H9 (cell line): ENCODE measurements at regions not wholly inside any gene's neighbourhood (a gene's known extent, or its start where the extent isn't known, plus 50 kb on each side); places are given as distances from the start of the nearest gene placed in this dataset.

ENCODE experiments used
- DNase-seq: peaks from one replicate; pipeline ENCODE4 v3.0.0-alpha.2; 2017
- H2AFZ ChIP-seq: one replicate; pipeline ENCODE4 v1.6.1; 2013; ENCODE audit warnings: mild to moderate bottlenecking, low read length, control low read depth, moderate library complexity
- H2AK5ac ChIP-seq: 2 replicates; pipeline ENCODE4 v1.6.1; 2013; ENCODE audit warnings: low read length, control low read depth, mixed read lengths; ENCODE audit not compliant: insufficient read length
- H2BK120ac ChIP-seq: one replicate; pipeline ENCODE4 v1.6.1; 2013; ENCODE audit warnings: low read depth, mild to moderate bottlenecking, low read length, control low read depth, inconsistent platforms; ENCODE audit not compliant: poor library complexity, severe bottlenecking
- H2BK12ac ChIP-seq: 2 replicates; pipeline ENCODE4 v1.6.1; 2013; ENCODE audit warnings: low read length, control low read depth, mixed read lengths, low read depth; ENCODE audit not compliant: insufficient read length
- H2BK15ac ChIP-seq: 2 replicates; pipeline ENCODE4 v1.6.1; 2013; ENCODE audit warnings: low read depth, low read length, control low read depth
- H2BK20ac ChIP-seq: one replicate; pipeline ENCODE4 v1.6.1; 2013; ENCODE audit warnings: low read depth, mild to moderate bottlenecking, low read length, control low read depth, inconsistent platforms; ENCODE audit not compliant: poor library complexity, severe bottlenecking
- H2BK5ac ChIP-seq: 2 replicates; pipeline ENCODE4 v1.6.1; 2013; ENCODE audit warnings: low read length, control low read depth, mixed read lengths; ENCODE audit not compliant: insufficient read length
- H3K14ac ChIP-seq: 2 replicates; pipeline ENCODE4 v1.6.1; 2013; ENCODE audit warnings: low read length, control low read depth; ENCODE audit not compliant: insufficient read depth
- H3K18ac ChIP-seq: 2 replicates; pipeline ENCODE4 v1.6.1; 2013; ENCODE audit warnings: low read depth, mild to moderate bottlenecking, mixed read lengths, low read length, control low read depth; ENCODE audit not compliant: insufficient read length
- H3K23ac ChIP-seq: 2 replicates; pipeline ENCODE4 v1.6.1; 2013; ENCODE audit warnings: low read length, control low read depth, mixed read lengths, low read depth; ENCODE audit not compliant: insufficient read length
- H3K23me2 ChIP-seq: 2 replicates; pipeline ENCODE4 v1.6.1; 2013; ENCODE audit warnings: low read depth, mild to moderate bottlenecking, mixed read lengths, low read length, control low read depth; ENCODE audit not compliant: insufficient read length, poor library complexity, severe bottlenecking
- H3K27ac ChIP-seq: 2 replicates; pipeline ENCODE4 v1.5.1; 2013; ENCODE audit warnings: low read length, control low read depth, mixed read lengths, low read depth; ENCODE audit not compliant: insufficient read length
- H3K27me3 ChIP-seq: 2 replicates; pipeline ENCODE4 v1.6.1; 2013; ENCODE audit warnings: low read length, control low read depth, inconsistent platforms; ENCODE audit not compliant: insufficient read depth
- H3K4ac ChIP-seq: 2 replicates; pipeline ENCODE4 v1.6.1; 2013; ENCODE audit warnings: low read depth, mild to moderate bottlenecking, control low read depth, inconsistent platforms, low read length, moderate library complexity
- H3K4me1 ChIP-seq: 2 replicates; pipeline ENCODE4 v1.6.1; 2013; ENCODE audit warnings: low read length, control low read depth, inconsistent platforms; ENCODE audit not compliant: insufficient read depth
- H3K4me2 ChIP-seq: 2 replicates; pipeline ENCODE4 v1.6.1; 2013; ENCODE audit warnings: low read length, control low read depth, mixed read lengths; ENCODE audit not compliant: insufficient read length, insufficient read depth
- H3K56ac ChIP-seq: 2 replicates; pipeline ENCODE4 v1.6.1; 2013; ENCODE audit warnings: low read depth, mild to moderate bottlenecking, mixed read lengths, low read length, control low read depth; ENCODE audit not compliant: insufficient read length
- H3K79me1 ChIP-seq: 2 replicates; pipeline ENCODE4 v1.6.1; 2013; ENCODE audit warnings: low read depth, mild to moderate bottlenecking, moderate library complexity, low read length, control low read depth, inconsistent platforms; ENCODE audit not compliant: insufficient read depth, poor library complexity, severe bottlenecking
- H3K79me2 ChIP-seq: 2 replicates; pipeline ENCODE4 v1.6.1; 2013; ENCODE audit warnings: low read length, control low read depth, inconsistent platforms; ENCODE audit not compliant: insufficient read depth
- H3K9ac ChIP-seq: 2 replicates; pipeline ENCODE4 v1.6.1; 2013; ENCODE audit warnings: low read length, control low read depth, mixed read lengths; ENCODE audit not compliant: insufficient read length; ENCODE audit errors: extremely low read depth
- H3K9me3 ChIP-seq: one replicate; pipeline ENCODE4 v1.6.1; 2013; ENCODE audit warnings: low read depth, low read length, inconsistent platforms; ENCODE audit not compliant: control insufficient read depth
- H3T11ph ChIP-seq: one replicate; pipeline ENCODE4 v1.6.1; 2013; ENCODE audit warnings: mild to moderate bottlenecking, low read length, control low read depth, inconsistent platforms
- H4K20me1 ChIP-seq: one replicate; pipeline ENCODE4 v1.6.1; 2013; ENCODE audit not compliant: control insufficient read depth, insufficient read length, insufficient read depth
- H4K5ac ChIP-seq: 2 replicates; pipeline ENCODE4 v1.6.1; 2013; ENCODE audit warnings: low read depth, mild to moderate bottlenecking, mixed read lengths, low read length, control low read depth; ENCODE audit not compliant: insufficient read length
- H4K8ac ChIP-seq: replicated peaks from 2 replicates; pipeline ENCODE4 v1.6.1; 2013; ENCODE audit warnings: low read length, control low read depth, mixed read lengths, low read depth; ENCODE audit not compliant: insufficient read length
- H4K91ac ChIP-seq: 2 replicates; pipeline ENCODE4 v1.6.1; 2013; ENCODE audit warnings: low read depth, mild to moderate bottlenecking, moderate library complexity, mixed read lengths, low read length, control low read depth; ENCODE audit not compliant: insufficient read length
- H3K27ac Mint-ChIP-seq, 3 experiments: 2 replicates in 2 of 3; 3 replicates in 1 of 3; pipeline ENCODE4 v1.8.0; 2020 to 2021; ENCODE audit warnings: mixed read lengths in 3 of 3, mild to moderate bottlenecking in 1 of 3, moderate library complexity in 1 of 3
- H3K27me3 Mint-ChIP-seq: 2 replicates; pipeline ENCODE4 v1.8.0; 2021; ENCODE audit warnings: low read depth, mild to moderate bottlenecking, moderate library complexity, mixed read lengths
- H3K36me3 Mint-ChIP-seq, 3 experiments: 2 replicates in 2 of 3; 3 replicates in 1 of 3; pipeline ENCODE4 v1.8.0; 2020 to 2021; ENCODE audit warnings: low read depth in 3 of 3, mixed read lengths in 3 of 3; ENCODE audit not compliant: insufficient read depth in 1 of 3
- H3K4me1 Mint-ChIP-seq, 2 experiments: 2 replicates each; pipeline ENCODE4 v1.8.0; 2020; ENCODE audit warnings: mixed read lengths in 2 of 2
- H3K4me3 Mint-ChIP-seq, 2 experiments: 2 replicates in 1 of 2; 3 replicates in 1 of 2; pipeline ENCODE4 v1.8.0; 2020 to 2021; ENCODE audit warnings: mild to moderate bottlenecking in 2 of 2, mixed read lengths in 2 of 2, moderate library complexity in 1 of 2
- H3K9me3 Mint-ChIP-seq, 2 experiments: 2 replicates in 1 of 2; 3 replicates in 1 of 2; pipeline ENCODE4 v1.8.0; 2020; ENCODE audit warnings: mild to moderate bottlenecking in 2 of 2, mixed read lengths in 2 of 2, moderate library complexity in 1 of 2
- WGBS: extraction: QIAGEN DNeasy Blood & Tissue Kit; methylation state at CpG from one replicate; pipeline ENCODE4 v1.1.7; 2013; ENCODE audit warnings: missing lambda C conversion rate, low lambda C conversion rate, mixed read lengths; ENCODE audit not compliant: insufficient read length; ENCODE audit errors: extremely low coverage; 5-methylcytosine and 5-hydroxymethylcytosine counted together
- TF ChIP-seq, protein P1 (sequence below): fragments of 200-600 bp; sonication (generic); conservative IDR thresholded peaks from 3 replicates; pipeline ENCODE4 v1.8.0; 2021; ENCODE audit warnings: antibody characterized with exemption, mild to moderate bottlenecking

DNA sequence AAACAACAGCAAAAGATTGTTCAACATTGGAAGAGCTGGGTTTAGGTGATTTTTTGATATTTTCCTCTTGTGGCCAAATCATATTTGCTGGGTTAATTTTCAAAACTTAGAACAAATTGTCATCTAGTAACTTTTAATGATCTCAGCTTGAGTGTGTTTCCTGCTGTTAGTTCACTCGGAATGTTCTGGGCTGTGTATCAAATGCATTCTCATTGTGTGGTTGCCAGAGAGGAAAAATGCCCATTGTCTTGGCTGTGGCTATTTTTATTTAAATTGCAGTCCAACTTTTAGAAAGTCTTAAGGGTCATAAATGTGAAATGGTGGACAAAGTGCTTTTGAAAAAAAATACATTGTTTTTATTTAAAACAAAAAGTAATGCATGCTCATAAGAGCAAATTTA is 542.0 kb downstream of the TNS3 start:
- H4K5ac ChIP-seq: no peak overlapping the region
- no peak overlapping the region for H2AK5ac ChIP-seq
- H4K91ac ChIP-seq: no peak overlapping the region
- no peaks in the 10 kb centered on the region for H3K79me1 ChIP-seq
- no peak overlapping the region for H2BK20ac ChIP-seq
- no peak overlapping the region for H3T11ph ChIP-seq
- H3K14ac ChIP-seq: no peak overlapping the region
- H3K56ac ChIP-seq: no peak overlapping the region
- H4K20me1 ChIP-seq: no peaks in the 10 kb centered on the region
- H3K9ac ChIP-seq: no peak overlapping the region
- H3K4me2 ChIP-seq: no peak overlapping the region
- no peak overlapping the region for H3K4ac ChIP-seq
- no CpG with 5 or more reads among the region's 1 CpG for WGBS
- no peak overlapping the region for H2BK12ac ChIP-seq
- TF ChIP-seq, protein P1, sequence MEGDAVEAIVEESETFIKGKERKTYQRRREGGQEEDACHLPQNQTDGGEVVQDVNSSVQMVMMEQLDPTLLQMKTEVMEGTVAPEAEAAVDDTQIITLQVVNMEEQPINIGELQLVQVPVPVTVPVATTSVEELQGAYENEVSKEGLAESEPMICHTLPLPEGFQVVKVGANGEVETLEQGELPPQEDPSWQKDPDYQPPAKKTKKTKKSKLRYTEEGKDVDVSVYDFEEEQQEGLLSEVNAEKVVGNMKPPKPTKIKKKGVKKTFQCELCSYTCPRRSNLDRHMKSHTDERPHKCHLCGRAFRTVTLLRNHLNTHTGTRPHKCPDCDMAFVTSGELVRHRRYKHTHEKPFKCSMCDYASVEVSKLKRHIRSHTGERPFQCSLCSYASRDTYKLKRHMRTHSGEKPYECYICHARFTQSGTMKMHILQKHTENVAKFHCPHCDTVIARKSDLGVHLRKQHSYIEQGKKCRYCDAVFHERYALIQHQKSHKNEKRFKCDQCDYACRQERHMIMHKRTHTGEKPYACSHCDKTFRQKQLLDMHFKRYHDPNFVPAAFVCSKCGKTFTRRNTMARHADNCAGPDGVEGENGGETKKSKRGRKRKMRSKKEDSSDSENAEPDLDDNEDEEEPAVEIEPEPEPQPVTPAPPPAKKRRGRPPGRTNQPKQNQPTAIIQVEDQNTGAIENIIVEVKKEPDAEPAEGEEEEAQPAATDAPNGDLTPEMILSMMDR: no peak
- no peaks in the 10 kb centered on the region for H3K79me2 ChIP-seq
- no peak overlapping the region for H3K18ac ChIP-seq
- no peaks in the 10 kb centered on the region for H3K4me1 ChIP-seq
- H3K23me2 ChIP-seq: no peaks in the 10 kb centered on the region
- no peak overlapping the region for H2BK120ac ChIP-seq
- no peaks in the 10 kb centered on the region for H3K27me3 ChIP-seq
- no peak for DNase-seq
- no peaks in the 10 kb centered on the region for H3K9me3 ChIP-seq
- no peak overlapping the region for H2BK15ac ChIP-seq
- no peak overlapping the region for H4K8ac ChIP-seq
- peaks cover 17 to 21% of the 10 kb centered on the region in 2 experiments for H3K4me1 Mint-ChIP-seq
- H2AFZ ChIP-seq: no peak overlapping the region
- peaks cover 14% of the 10 kb centered on the region for H3K27me3 Mint-ChIP-seq
- H2BK5ac ChIP-seq: no peak overlapping the region
- peak overlapping the region in 1 of 3 experiments; percentile 25; a peak in 1 of 7 replicates for H3K27ac Mint-ChIP-seq
- no peaks in the 10 kb centered on the region; a peak in 1 of 7 replicates for H3K36me3 Mint-ChIP-seq
- H3K4me3 Mint-ChIP-seq: no peak overlapping the region
- no peaks in the 10 kb centered on the region for H3K9me3 Mint-ChIP-seq
- no peak overlapping the region for H3K23ac ChIP-seq
- H3K27ac ChIP-seq: no peak overlapping the region
